ENCODE measurements at regions not wholly inside any gene's neighbourhood (a gene's known extent, or its start where the extent isn't known, plus 50 kb on each side); places are given as distances from the start of the nearest gene placed in this dataset.

GRCh38 chr4:116385583-116385982, 699.8 kb downstream of the TRAM1L1 start:
- no peak for TF ChIP-seq CTCF (IDR thresholded peaks at IDR 0.05)
- TF ChIP-seq POLR2A (IDR thresholded peaks at IDR 0.05): no peak

Data from vagina (tissue), 2 donors.